ENCODE measurements at regions not wholly inside any gene's neighbourhood (a gene's known extent, or its start where the extent isn't known, plus 50 kb on each side); places are given as distances from the start of the nearest gene placed in this dataset.
"Not testable (repeated sequence)": the region's sequence is repeated elsewhere in the genome, so short reads cannot be mapped to it uniquely, and the experiment has no call there.

GRCh38 chr14:87748558-87748957, 244.4 kb downstream of the GALC start:
- TF ChIP-seq CTCF (IDR thresholded peaks at IDR 0.05; ENCODE audit: control insufficient read depth, extremely low read depth, insufficient read depth), result no peak
- H3K4me3 ChIP-seq (ENCODE audit: low read depth, low read length), result no peak overlapping the region
- DNase-seq (ENCODE audit: low read depth), result no peak

- DNase-seq (ENCODE audit: low read depth), result peak; percentile 8
- TF ChIP-seq CTCF (IDR thresholded peaks at IDR 0.05; ENCODE audit: control insufficient read depth, extremely low read depth, insufficient read depth), result peak; percentile 87
- no peak overlapping the region for H3K4me3 ChIP-seq (ENCODE audit: low read depth, low read length)
These were observed 247.4 kb downstream of the GALC start for GRCh38 chr14:87745507-87746118.

- not testable (repeated sequence) for H3K4me3 ChIP-seq (ENCODE audit: low read depth, low read length); DNase-seq (ENCODE audit: low read depth)
These were observed 258.2 kb downstream of the GALC start for GRCh38 chr14:87734577-87735360.

GRCh38 chr14:87733115-87733514, 259.9 kb downstream of the GALC start:
- H3K4me3 ChIP-seq (ENCODE audit: low read depth, low read length); DNase-seq (ENCODE audit: low read depth): not testable (repeated sequence)

- no peak overlapping the region for H3K4me3 ChIP-seq (ENCODE audit: low read depth, low read length)
- TF ChIP-seq CTCF (IDR thresholded peaks at IDR 0.05; ENCODE audit: control insufficient read depth, extremely low read depth, insufficient read depth), result no peak
- DNase-seq (ENCODE audit: low read depth), result no peak
These were observed 260.4 kb downstream of the GALC start for GRCh38 chr14:87732562-87732961.

- H3K4me3 ChIP-seq (ENCODE audit: low read depth, low read length), result no peak overlapping the region
- no peak for DNase-seq (ENCODE audit: low read depth)
- TF ChIP-seq CTCF (IDR thresholded peaks at IDR 0.05; ENCODE audit: control insufficient read depth, extremely low read depth, insufficient read depth), result no peak
These were observed 267.7 kb downstream of the GALC start for GRCh38 chr14:87725318-87725717.

- DNase-seq (ENCODE audit: low read depth), result no peak
- H3K4me3 ChIP-seq (ENCODE audit: low read depth, low read length), result no peak overlapping the region
- TF ChIP-seq CTCF (IDR thresholded peaks at IDR 0.05; ENCODE audit: control insufficient read depth, extremely low read depth, insufficient read depth), result no peak
These were observed 280.4 kb downstream of the GALC start for GRCh38 chr14:87712396-87713090.
